ENCODE measurements at regions not wholly inside any gene's neighbourhood (a gene's known extent, or its start where the extent isn't known, plus 50 kb on each side); places are given as distances from the start of the nearest gene placed in this dataset.

DNA sequence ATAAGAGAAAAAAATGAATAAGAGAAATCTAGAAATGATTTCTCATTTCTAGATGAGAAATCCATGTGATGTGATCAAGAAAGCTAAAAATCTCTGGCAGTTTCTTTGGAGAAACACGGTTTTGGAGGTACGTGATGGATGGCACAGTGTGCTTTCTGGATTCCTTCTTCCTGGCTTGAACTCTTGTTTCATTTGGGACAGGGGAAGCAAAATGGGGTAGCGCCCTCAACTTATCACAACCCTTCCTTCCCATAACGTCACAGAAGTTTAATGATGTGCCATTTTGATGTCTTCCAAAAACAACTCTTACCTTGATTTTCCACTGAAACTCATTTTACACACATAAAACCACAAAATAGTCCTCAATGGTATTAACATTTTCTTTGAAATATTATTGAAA, 1037.3 kb downstream of the ROBO2 start:
- no peak for TF ChIP-seq CTCF (conservative IDR thresholded peaks at IDR 0.05)
- Mint-ChIP-seq H3K9me3 (peaks cover 5% of the 10 kb centered on the region), H3K27me3 (ENCODE audit: low read depth) (no peaks in the 10 kb centered on the region), H3K36me3 (ENCODE audit: low read depth) (no peaks in the 10 kb centered on the region), H3K4me3 (no peak overlapping the region), H3K27ac (ENCODE audit: unreplicated experiment) (no peak overlapping the region), H3K4me1 (no peaks in the 10 kb centered on the region)
- no peak for DNase-seq (ENCODE audit: low read depth, low spot score)

- peaks cover 7% of the 10 kb centered on the region for H3K9me3 Mint-ChIP-seq
- H3K27me3 Mint-ChIP-seq (ENCODE audit: low read depth) = no peaks in the 10 kb centered on the region
- no peak overlapping the region for H3K4me3 Mint-ChIP-seq
- H3K4me1 Mint-ChIP-seq = no peaks in the 10 kb centered on the region
- TF ChIP-seq CTCF (conservative IDR thresholded peaks at IDR 0.05) = no peak
- no peaks in the 10 kb centered on the region for H3K36me3 Mint-ChIP-seq (ENCODE audit: low read depth)
- DNase-seq (ENCODE audit: low read depth, low spot score) = no peak
- no peak overlapping the region for H3K27ac Mint-ChIP-seq (ENCODE audit: unreplicated experiment)
Measured at GRCh38 chr3:78077842-78078241, 1037.9 kb downstream of the ROBO2 start.

GRCh38 chr3:78079514-78079913, 1039.6 kb downstream of the ROBO2 start:
- Mint-ChIP-seq H3K9me3 (peaks cover 7% of the 10 kb centered on the region), H3K27ac (ENCODE audit: unreplicated experiment) (no peak overlapping the region), H3K4me3 (no peak overlapping the region), H3K36me3 (ENCODE audit: low read depth) (no peaks in the 10 kb centered on the region), H3K27me3 (ENCODE audit: low read depth) (no peaks in the 10 kb centered on the region), H3K4me1 (no peaks in the 10 kb centered on the region)
- DNase-seq (ENCODE audit: low read depth, low spot score) = no peak
- TF ChIP-seq CTCF (conservative IDR thresholded peaks at IDR 0.05) = no peak

GRCh38 chr3:78086150-78086549, 1046.3 kb downstream of the ROBO2 start:
- no peak for TF ChIP-seq CTCF (conservative IDR thresholded peaks at IDR 0.05)
- Mint-ChIP-seq H3K36me3 (ENCODE audit: low read depth) (no peaks in the 10 kb centered on the region), H3K4me3 (no peak overlapping the region), H3K4me1 (no peaks in the 10 kb centered on the region), H3K27me3 (ENCODE audit: low read depth) (no peaks in the 10 kb centered on the region), H3K9me3 (peaks cover 11% of the 10 kb centered on the region), H3K27ac (ENCODE audit: unreplicated experiment) (no peak overlapping the region)
- no peak for DNase-seq (ENCODE audit: low read depth, low spot score)

DNA sequence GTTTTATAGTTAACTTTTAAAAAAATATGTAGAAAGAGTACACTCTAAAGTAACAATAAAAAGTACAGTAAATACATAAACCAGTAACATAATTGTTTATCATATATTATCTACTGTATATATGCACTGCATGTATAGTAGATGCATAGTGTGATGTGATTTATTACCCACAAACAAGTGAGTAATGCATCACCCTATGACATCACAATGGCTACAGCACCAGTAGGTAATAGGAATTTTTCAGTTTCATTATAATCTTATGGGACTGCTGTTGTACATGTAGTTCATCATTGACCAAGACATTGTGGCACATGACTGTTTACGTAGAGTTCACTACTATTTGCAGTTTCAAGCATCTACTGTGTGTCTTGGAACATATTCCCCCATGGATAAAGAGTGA, 1047.2 kb downstream of the ROBO2 start:
- Mint-ChIP-seq H3K9me3 (peaks cover 14% of the 10 kb centered on the region), H3K27ac (ENCODE audit: unreplicated experiment) (no peak overlapping the region), H3K4me1 (no peaks in the 10 kb centered on the region), H3K36me3 (ENCODE audit: low read depth) (peaks cover 3% of the 10 kb centered on the region), H3K4me3 (no peak overlapping the region), H3K27me3 (ENCODE audit: low read depth) (no peaks in the 10 kb centered on the region)
- TF ChIP-seq CTCF (conservative IDR thresholded peaks at IDR 0.05) = no peak
- no peak for DNase-seq (ENCODE audit: low read depth, low spot score)

GRCh38 chr3:78088006-78088405, 1048.1 kb downstream of the ROBO2 start:
- Mint-ChIP-seq H3K27ac (ENCODE audit: unreplicated experiment) (no peak overlapping the region), H3K4me3 (no peak overlapping the region), H3K4me1 (no peaks in the 10 kb centered on the region), H3K9me3 (peaks cover 14% of the 10 kb centered on the region), H3K27me3 (ENCODE audit: low read depth) (no peaks in the 10 kb centered on the region), H3K36me3 (ENCODE audit: low read depth) (peaks cover 3% of the 10 kb centered on the region)
- no peak for DNase-seq (ENCODE audit: low read depth, low spot score)
- no peak for TF ChIP-seq CTCF (conservative IDR thresholded peaks at IDR 0.05)

Measured in neural crest cell (in vitro differentiated cells).